Immature natural killer cell (primary cell): ENCODE measurements at regions not wholly inside any gene's neighbourhood (a gene's known extent, or its start where the extent isn't known, plus 50 kb on each side); places are given as distances from the start of the nearest gene placed in this dataset.

Experiments
- DNase-seq, 3 donors: peaks; one replicate each; pipeline ENCODE4 v3.0.0; 2022; ENCODE audit warnings: mixed read lengths in 1 of 3
- H3K27ac Mint-ChIP-seq, 6 donors: one replicate each; pipeline ENCODE4 v1.8.0; 2020; ENCODE audit warnings: mixed read lengths in 6 of 6, mild to moderate bottlenecking in 5 of 6, inconsistent platforms in 4 of 6, moderate library complexity in 3 of 6
- H3K27me3 Mint-ChIP-seq, 3 donors: one replicate each; pipeline ENCODE4 v1.8.0; 2020 to 2021; ENCODE audit warnings: low read depth in 3 of 3, mild to moderate bottlenecking in 3 of 3, mixed read lengths in 3 of 3, moderate library complexity in 3 of 3, inconsistent platforms in 1 of 3
- H3K36me3 Mint-ChIP-seq, 3 donors: one replicate each; pipeline ENCODE4 v1.8.0; 2020; ENCODE audit warnings: mixed read lengths in 3 of 3, inconsistent platforms in 2 of 3, mild to moderate bottlenecking in 2 of 3
- H3K4me1 Mint-ChIP-seq, 2 donors: one replicate each; pipeline ENCODE4 v1.8.0; 2020; ENCODE audit warnings: inconsistent platforms in 2 of 2, mild to moderate bottlenecking in 2 of 2, mixed read lengths in 2 of 2, moderate library complexity in 1 of 2
- H3K4me3 Mint-ChIP-seq, 5 donors: one replicate each; pipeline ENCODE4 v1.8.0; 2020; ENCODE audit warnings: mild to moderate bottlenecking in 5 of 5, mixed read lengths in 5 of 5, inconsistent platforms in 3 of 5, moderate library complexity in 3 of 5
- H3K9me3 Mint-ChIP-seq, 6 donors: one replicate each; pipeline ENCODE4 v1.8.0; 2020; ENCODE audit warnings: mild to moderate bottlenecking in 6 of 6, mixed read lengths in 6 of 6, inconsistent platforms in 4 of 6, moderate library complexity in 3 of 6

GRCh38 chr10:56823849-56824248 is 462.8 kb upstream of the ZWINT start:
- no peak for DNase-seq
- no peak overlapping the region for H3K27ac Mint-ChIP-seq
- H3K4me1 Mint-ChIP-seq: no peaks in the 10 kb centered on the region
- no peaks in the 10 kb centered on the region for H3K36me3 Mint-ChIP-seq
- H3K4me3 Mint-ChIP-seq: no peak overlapping the region
- peaks cover 26 to 82% (median 60%) of the 10 kb centered on the region in 6 donors for H3K9me3 Mint-ChIP-seq
- H3K27me3 Mint-ChIP-seq: peaks cover 0 to 4% (median 0%) of the 10 kb centered on the region in 3 donors

- no peak overlapping the region for H3K27ac Mint-ChIP-seq
- H3K4me1 Mint-ChIP-seq: no peaks in the 10 kb centered on the region
- H3K4me3 Mint-ChIP-seq: no peak overlapping the region
- no peak for DNase-seq
- no peaks in the 10 kb centered on the region for H3K36me3 Mint-ChIP-seq
- H3K27me3 Mint-ChIP-seq: no peaks in the 10 kb centered on the region
- H3K9me3 Mint-ChIP-seq: peaks cover 16 to 48% (median 26%) of the 10 kb centered on the region in 6 donors
These were observed 444.0 kb upstream of the ZWINT start for GRCh38 chr10:56805022-56805421.

- no peak overlapping the region for H3K4me3 Mint-ChIP-seq
- no peak overlapping the region for H3K27ac Mint-ChIP-seq
- DNase-seq: no peak
- H3K36me3 Mint-ChIP-seq: no peaks in the 10 kb centered on the region
- H3K27me3 Mint-ChIP-seq: no peaks in the 10 kb centered on the region
- no peaks in the 10 kb centered on the region for H3K4me1 Mint-ChIP-seq
- peaks cover 6 to 51% (median 22%) of the 10 kb centered on the region in 6 donors for H3K9me3 Mint-ChIP-seq
These were observed 424.2 kb upstream of the ZWINT start for GRCh38 chr10:56785292-56785691.

DNA sequence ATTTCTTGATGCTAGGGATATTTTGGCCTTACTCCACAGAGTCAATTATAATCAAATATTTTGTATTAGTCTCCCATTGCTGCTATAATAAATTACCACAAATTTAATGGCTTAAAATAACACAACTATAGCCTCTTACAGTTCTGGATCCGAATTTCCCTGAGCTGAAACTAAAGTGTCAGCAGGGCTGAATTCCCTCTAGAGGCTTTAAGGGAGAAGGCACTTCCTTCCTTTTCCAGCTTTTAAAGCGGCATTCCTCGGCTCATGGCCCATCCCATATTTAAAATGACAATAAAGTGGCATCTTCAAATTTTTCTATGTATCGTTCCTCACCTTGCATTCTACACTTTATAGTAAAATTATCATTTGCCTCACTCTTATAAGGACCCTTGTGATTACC is 421.4 kb upstream of the ZWINT start:
- H3K4me1 Mint-ChIP-seq: no peaks in the 10 kb centered on the region

DNA sequence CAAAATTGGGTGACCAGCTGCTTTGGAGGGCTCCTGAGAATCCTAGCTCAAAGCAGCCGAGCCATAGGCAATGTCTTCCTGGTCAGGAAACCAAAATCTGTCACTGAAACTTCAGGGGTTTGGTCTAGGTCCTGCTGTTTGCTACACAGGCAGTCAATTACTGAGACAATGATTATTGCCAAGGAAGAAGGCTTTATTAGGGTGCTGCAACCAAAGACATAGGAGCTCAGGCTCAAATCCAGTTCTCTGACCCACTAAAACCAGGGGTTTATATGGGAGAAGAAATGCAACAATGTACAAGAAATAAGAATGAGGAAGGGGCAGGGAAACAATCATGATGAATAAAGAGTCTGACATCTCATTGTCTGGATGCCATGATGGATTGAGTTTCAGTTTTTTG is 410.3 kb upstream of the ZWINT start:
- Mint-ChIP-seq H3K4me1 (no peaks in the 10 kb centered on the region), H3K36me3 (peaks cover 0 to 3% (median 0%) of the 10 kb centered on the region in 3 donors), H3K27ac (no peak overlapping the region), H3K9me3 (peaks cover 13 to 43% (median 26%) of the 10 kb centered on the region in 6 donors), H3K27me3 (peaks cover 0 to 4% (median 0%) of the 10 kb centered on the region in 3 donors), H3K4me3 (no peak overlapping the region)
- no peak for DNase-seq

More for the DNA sequence above, 421.4 kb upstream of the ZWINT start:
- Mint-ChIP-seq H3K4me3 (no peak overlapping the region), H3K9me3 (peaks cover 8 to 58% (median 29%) of the 10 kb centered on the region in 6 donors), H3K27ac (no peak overlapping the region), H3K27me3 (no peaks in the 10 kb centered on the region), H3K36me3 (no peaks in the 10 kb centered on the region)
- no peak for DNase-seq

DNA sequence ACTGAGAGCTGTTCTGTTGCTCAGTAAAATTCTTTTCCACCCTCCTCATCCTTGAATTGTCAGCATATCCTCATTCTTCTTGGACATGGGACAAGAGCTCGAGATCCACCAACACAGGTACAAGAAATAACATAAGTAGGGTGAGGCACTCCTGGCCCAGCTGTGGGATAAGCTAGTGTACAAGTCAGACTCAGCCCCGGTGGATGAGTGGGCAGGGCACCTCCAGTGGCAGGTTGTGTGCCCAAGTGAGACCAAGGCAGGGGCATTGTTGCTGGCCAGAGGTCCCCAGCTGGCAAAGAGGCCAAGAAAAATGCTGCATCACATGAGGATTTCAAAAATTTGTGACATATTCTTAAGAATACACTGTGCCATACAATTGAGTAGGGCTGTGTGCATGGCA is 402.0 kb upstream of the ZWINT start:
- H3K27me3 Mint-ChIP-seq: peaks cover 0 to 4% (median 1%) of the 10 kb centered on the region in 3 donors
- H3K9me3 Mint-ChIP-seq: peaks cover 11 to 70% (median 36%) of the 10 kb centered on the region in 6 donors
- no peaks in the 10 kb centered on the region for H3K36me3 Mint-ChIP-seq
- no peak overlapping the region for H3K27ac Mint-ChIP-seq
- H3K4me1 Mint-ChIP-seq: no peaks in the 10 kb centered on the region
- H3K4me3 Mint-ChIP-seq: no peak overlapping the region
- DNase-seq: no peak

DNA sequence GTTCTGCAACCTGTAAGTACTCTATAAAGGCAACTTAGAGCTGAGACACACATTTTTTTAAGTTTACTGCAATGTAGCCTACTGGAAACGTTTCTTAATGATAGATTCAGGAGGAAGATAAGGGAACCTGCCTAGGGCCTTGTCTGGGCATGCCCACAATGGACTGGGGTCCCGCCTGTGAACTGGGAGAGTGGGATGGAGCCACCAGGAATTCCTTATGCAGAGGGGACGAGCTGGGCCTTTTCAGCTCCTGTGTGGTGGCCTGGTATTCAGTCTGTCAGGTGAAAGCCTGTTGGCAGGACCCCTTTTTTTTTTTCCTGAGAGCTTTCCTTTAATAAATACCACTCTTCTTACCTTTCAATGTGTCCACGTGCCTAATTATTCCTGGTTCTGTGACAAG is 384.4 kb upstream of the ZWINT start:
- H3K36me3 Mint-ChIP-seq: no peaks in the 10 kb centered on the region
- no peak for DNase-seq
- H3K27me3 Mint-ChIP-seq: peaks cover 0 to 2% (median 0%) of the 10 kb centered on the region in 3 donors
- H3K4me3 Mint-ChIP-seq: no peak overlapping the region
- no peaks in the 10 kb centered on the region for H3K4me1 Mint-ChIP-seq
- peaks cover 9 to 37% (median 23%) of the 10 kb centered on the region in 6 donors for H3K9me3 Mint-ChIP-seq
- no peak overlapping the region for H3K27ac Mint-ChIP-seq

DNA sequence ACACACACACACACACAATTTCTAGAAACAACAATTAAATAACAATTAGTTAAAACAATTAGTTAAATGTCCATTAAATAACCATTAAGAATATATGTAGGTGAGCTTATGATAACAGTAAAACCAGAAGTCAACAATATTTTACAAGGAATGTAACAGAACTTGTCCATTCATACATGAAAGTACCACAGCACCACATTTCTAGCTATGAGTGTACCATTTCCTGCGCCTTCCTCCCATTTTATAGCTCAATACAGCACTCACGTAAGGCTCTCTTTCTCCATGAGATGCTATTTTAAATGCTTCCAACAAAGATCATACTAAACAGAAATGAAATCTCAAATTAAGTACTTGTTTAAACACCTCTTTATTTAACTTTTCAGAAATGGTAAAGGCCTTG is 367.3 kb upstream of the ZWINT start:
- no peak overlapping the region for H3K4me3 Mint-ChIP-seq
- H3K36me3 Mint-ChIP-seq: peaks cover 0 to 7% (median 0%) of the 10 kb centered on the region in 3 donors
- no peaks in the 10 kb centered on the region for H3K4me1 Mint-ChIP-seq
- H3K27me3 Mint-ChIP-seq: peaks cover 0 to 2% (median 2%) of the 10 kb centered on the region in 3 donors
- no peak for DNase-seq
- H3K9me3 Mint-ChIP-seq: peaks cover 14 to 56% (median 30%) of the 10 kb centered on the region in 6 donors
- no peak overlapping the region for H3K27ac Mint-ChIP-seq

GRCh38 chr10:56722912-56723311 is 361.9 kb upstream of the ZWINT start:
- Mint-ChIP-seq H3K4me1 (no peaks in the 10 kb centered on the region), H3K27me3 (peaks cover 0 to 4% (median 0%) of the 10 kb centered on the region in 3 donors), H3K27ac (no peak overlapping the region), H3K4me3 (no peak overlapping the region), H3K9me3 (peaks cover 9 to 43% (median 17%) of the 10 kb centered on the region in 6 donors), H3K36me3 (no peaks in the 10 kb centered on the region)
- DNase-seq: no peak

DNA sequence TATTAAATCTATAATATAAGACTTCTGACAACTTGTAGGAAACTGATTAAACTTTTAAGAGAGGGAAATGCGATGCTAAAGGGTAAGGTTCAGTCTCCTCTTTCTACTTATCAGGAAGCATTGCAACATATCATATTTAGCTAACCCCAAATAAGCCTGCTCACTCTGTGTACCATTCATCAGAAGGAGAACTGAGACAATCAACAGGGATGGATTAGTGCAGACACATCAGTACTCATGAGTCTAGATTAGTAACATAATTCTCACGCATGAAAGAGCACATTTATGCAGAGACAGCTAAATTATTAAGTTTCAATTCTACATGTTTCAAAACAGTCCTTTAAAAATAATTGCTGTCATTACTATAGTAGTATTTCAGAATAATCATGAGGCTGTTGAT is 354.2 kb upstream of the ZWINT start:
- Mint-ChIP-seq H3K36me3 (no peaks in the 10 kb centered on the region), H3K4me1 (no peaks in the 10 kb centered on the region), H3K4me3 (no peak overlapping the region), H3K27me3 (no peaks in the 10 kb centered on the region), H3K27ac (no peak overlapping the region), H3K9me3 (peaks cover 3 to 41% (median 10%) of the 10 kb centered on the region in 6 donors)
- DNase-seq: no peak

DNA sequence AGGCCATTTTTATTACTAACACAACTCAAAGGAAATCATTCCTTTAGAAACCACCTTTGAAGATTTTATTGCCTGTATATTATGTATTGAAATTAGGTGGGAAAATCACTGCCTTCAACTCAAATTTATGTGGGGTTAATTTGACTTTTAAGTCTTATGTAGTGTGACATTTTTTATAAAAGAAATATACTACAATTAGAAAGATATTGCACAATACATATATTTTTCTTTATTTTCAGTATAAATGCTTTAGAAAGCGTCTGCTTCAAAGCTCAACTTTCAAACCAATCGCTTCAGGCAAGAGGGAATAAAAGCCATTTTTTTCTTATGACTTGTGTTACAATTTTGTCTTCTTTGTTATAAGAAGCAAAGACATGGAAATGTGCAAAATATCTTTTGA is 337.4 kb upstream of the ZWINT start:
- Mint-ChIP-seq H3K36me3 (no peaks in the 10 kb centered on the region), H3K9me3 (peaks cover 2 to 30% (median 17%) of the 10 kb centered on the region in 6 donors), H3K4me1 (no peaks in the 10 kb centered on the region), H3K4me3 (no peak overlapping the region), H3K27me3 (no peaks in the 10 kb centered on the region), H3K27ac (no peak overlapping the region)
- DNase-seq: no peak

GRCh38 chr10:56679578-56679977 is 318.5 kb upstream of the ZWINT start:
- Mint-ChIP-seq H3K27ac (no peak overlapping the region), H3K36me3 (no peaks in the 10 kb centered on the region), H3K27me3 (no peaks in the 10 kb centered on the region), H3K9me3 (peaks cover 13 to 41% (median 22%) of the 10 kb centered on the region in 6 donors), H3K4me3 (no peak overlapping the region), H3K4me1 (no peaks in the 10 kb centered on the region)
- DNase-seq: no peak

DNA sequence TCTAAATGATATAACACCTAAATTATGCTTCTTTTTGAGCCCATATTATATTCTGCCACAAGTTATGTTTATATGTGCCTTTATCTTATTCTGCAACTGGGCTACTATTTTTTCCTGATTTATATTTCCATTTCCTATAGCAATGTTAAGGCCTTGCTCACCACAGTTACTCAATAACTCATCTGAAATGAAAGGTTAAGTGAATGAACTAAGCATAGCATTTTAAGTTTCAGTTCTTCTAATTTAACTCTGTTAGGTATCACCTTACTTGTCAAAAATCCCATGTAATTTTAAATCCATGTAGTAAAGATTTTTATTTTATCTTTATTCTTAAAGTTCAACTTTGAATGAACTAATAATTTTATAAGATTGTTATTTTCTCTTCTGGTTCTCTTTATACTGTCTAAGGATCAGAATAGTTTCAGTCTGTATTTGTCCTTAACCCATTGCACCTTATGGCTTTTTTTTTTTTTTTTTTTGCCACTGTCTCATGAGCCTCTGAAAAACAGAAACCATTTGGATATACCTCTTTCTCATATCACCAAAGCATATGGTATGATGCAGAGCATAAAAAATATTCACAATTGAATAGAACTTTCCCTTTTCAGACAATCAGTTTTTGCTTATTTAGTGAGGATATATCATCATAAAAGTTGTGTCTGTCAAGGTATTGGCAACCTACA is 301.8 kb upstream of the ZWINT start:
- Mint-ChIP-seq H3K9me3 (peaks cover 12 to 37% (median 24%) of the 10 kb centered on the region in 6 donors), H3K36me3 (no peaks in the 10 kb centered on the region), H3K4me1 (no peaks in the 10 kb centered on the region), H3K27ac (no peak overlapping the region), H3K27me3 (peaks cover 0 to 2% (median 0%) of the 10 kb centered on the region in 3 donors), H3K4me3 (no peak overlapping the region)
- no peak for DNase-seq

DNA sequence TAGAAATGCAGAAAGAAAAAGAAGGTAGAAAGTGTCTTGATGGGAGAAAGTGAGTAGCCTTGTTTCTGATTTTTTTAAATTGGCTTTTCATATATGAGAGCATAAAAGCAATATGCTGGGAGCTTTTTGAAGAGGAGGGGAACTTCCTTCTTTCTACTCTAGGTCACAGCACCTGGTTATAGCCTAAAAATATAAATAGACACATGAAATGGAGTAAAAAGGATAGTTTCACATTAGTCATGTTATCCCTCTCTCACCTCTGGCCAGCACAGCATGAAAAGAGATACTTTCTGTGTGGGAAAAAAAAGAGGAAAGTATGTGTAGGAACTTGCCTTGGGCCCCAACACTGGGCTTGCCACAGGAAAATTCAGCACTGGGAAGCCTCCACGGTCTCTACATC is 292.2 kb upstream of the ZWINT start:
- Mint-ChIP-seq H3K27ac (no peak overlapping the region), H3K4me3 (no peak overlapping the region), H3K36me3 (no peaks in the 10 kb centered on the region), H3K4me1 (no peaks in the 10 kb centered on the region), H3K27me3 (peaks cover 0 to 1% (median 0%) of the 10 kb centered on the region in 3 donors), H3K9me3 (peaks cover 16 to 38% (median 20%) of the 10 kb centered on the region in 6 donors)
- DNase-seq: no peak
